Gastrocnemius medialis (tissue), 4 donors: ENCODE measurements at regions not wholly inside any gene's neighbourhood (a gene's known extent, or its start where the extent isn't known, plus 50 kb on each side); places are given as distances from the start of the nearest gene placed in this dataset.

Experiments used
- ATAC-seq, 2 donors: fragments of 150-250 bp; one replicate each; pipeline ENCODE4 v1.9.1; 2016
- DNase-seq, 2 donors: peaks; one replicate each; pipeline ENCODE4 v3.0.0-alpha.2; 2019
- H3K27ac ChIP-seq, 4 donors: fragments of 200-600 bp; sonication (generic); 1 replicate in 1 of 4; 2 replicates in 3 of 4; pipeline ENCODE4 v1.5.1; 2016 to 2018; ENCODE audit warnings: mild to moderate bottlenecking in 2 of 4, moderate library complexity in 1 of 4
- H3K27me3 ChIP-seq, 3 donors: fragments of 200-600 bp; sonication (generic) in 2 of 3; 1 replicate in 1 of 3; 2 replicates in 2 of 3; pipeline versions ENCODE4 v1.5.1 to v1.6.0; 2016 to 2019; ENCODE audit warnings: mild to moderate bottlenecking in 1 of 3, moderate library complexity in 1 of 3
- H3K36me3 ChIP-seq, 2 donors: fragments of 200-600 bp; sonication (generic) in 1 of 2; one replicate each; pipeline ENCODE4 v1.5.1; 2017 to 2018
- H3K4me1 ChIP-seq, 2 donors: fragments of 200-600 bp; sonication (generic) in 1 of 2; one replicate each; pipeline ENCODE4 v1.5.1; 2016 to 2017; ENCODE audit warnings: mild to moderate bottlenecking in 2 of 2
- H3K4me3 ChIP-seq, 4 donors: fragments of 200-600 bp; sonication (generic) in 3 of 4; 1 replicate in 1 of 4; 2 replicates in 3 of 4; pipeline ENCODE4 v1.5.1; 2016 to 2019; ENCODE audit warnings: mild to moderate bottlenecking in 2 of 4
- H3K9me3 ChIP-seq, 3 donors: fragments of 200-600 bp; sonication (generic) in 2 of 3; 1 replicate in 1 of 3; 2 replicates in 2 of 3; pipeline ENCODE4 v1.5.1; 2016 to 2019
- POLR2A ChIP-seq, 2 donors: fragments of 450-650 bp; IDR thresholded peaks; one replicate each; pipeline ENCODE4 v1.6.1; 2017; ENCODE audit warnings: antibody characterized with exemption in 2 of 2, mild to moderate bottlenecking in 2 of 2, moderate library complexity in 2 of 2
- in situ Hi-C, 4 donors: fragments of 200-750 bp; cut with MboI; loops; one replicate each; pipeline versions ENCODE4 v1.15.0 to v1.8.0; 2017; ENCODE audit warnings: low sequenced_read_pairs in 4 of 4
- intact Hi-C: fragments of 100-400 bp; cut with DNase I; formaldehyde crosslinking; loops from one replicate; pipeline ENCODE4 v1.15.1; 2023; ENCODE audit warnings: low total_unique reads
- TF ChIP-seq, protein P1 (sequence below), 5 experiments: fragments of 450-650 bp in 3 of 5; fragments of 200-600 bp in 2 of 5; sonication (generic) in 2 of 5; IDR thresholded peaks in 4 of 5; conservative IDR thresholded peaks in 1 of 5; 1 replicate in 4 of 5; 2 replicates in 1 of 5; pipeline ENCODE4 v1.5.1; 2016 to 2019; ENCODE audit warnings: antibody characterized with exemption in 5 of 5, mild to moderate bottlenecking in 3 of 5, moderate library complexity in 3 of 5

DNA sequence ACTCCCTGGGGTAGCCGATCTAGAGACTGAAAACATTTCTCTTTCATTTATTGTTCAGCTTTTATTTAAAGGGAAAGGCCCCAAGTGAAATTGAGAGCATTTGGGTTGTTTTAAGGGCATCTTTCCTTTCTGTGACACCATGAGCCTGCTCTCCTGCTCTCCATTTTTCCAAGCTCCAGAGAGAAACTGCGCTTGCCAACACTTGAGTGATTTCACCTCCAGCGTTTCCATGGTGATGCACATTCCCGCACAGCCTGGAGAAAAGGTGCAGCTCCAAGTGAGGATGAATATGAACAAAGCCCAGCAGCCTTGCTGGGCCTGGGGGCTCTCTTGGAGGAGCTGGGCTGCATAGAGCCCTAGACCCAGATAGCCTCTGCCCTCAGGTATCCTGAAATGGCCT lies 159.2 kb upstream of the PPP2R3A start:
- TF ChIP-seq POLR2A (IDR thresholded peaks at IDR 0.05), result no peak
- TF ChIP-seq, protein P1, sequence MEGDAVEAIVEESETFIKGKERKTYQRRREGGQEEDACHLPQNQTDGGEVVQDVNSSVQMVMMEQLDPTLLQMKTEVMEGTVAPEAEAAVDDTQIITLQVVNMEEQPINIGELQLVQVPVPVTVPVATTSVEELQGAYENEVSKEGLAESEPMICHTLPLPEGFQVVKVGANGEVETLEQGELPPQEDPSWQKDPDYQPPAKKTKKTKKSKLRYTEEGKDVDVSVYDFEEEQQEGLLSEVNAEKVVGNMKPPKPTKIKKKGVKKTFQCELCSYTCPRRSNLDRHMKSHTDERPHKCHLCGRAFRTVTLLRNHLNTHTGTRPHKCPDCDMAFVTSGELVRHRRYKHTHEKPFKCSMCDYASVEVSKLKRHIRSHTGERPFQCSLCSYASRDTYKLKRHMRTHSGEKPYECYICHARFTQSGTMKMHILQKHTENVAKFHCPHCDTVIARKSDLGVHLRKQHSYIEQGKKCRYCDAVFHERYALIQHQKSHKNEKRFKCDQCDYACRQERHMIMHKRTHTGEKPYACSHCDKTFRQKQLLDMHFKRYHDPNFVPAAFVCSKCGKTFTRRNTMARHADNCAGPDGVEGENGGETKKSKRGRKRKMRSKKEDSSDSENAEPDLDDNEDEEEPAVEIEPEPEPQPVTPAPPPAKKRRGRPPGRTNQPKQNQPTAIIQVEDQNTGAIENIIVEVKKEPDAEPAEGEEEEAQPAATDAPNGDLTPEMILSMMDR (IDR thresholded peaks at IDR 0.05 in 4 of 5, conservative IDR thresholded peaks at IDR 0.05 in 1 of 5), result no peak
- H3K27me3 ChIP-seq, result no peaks in the 10 kb centered on the region
- no peak overlapping the region for H3K4me3 ChIP-seq
- no peak overlapping the region for H3K27ac ChIP-seq
- DNase-seq, result no peak
- no peak for ATAC-seq
- H3K9me3 ChIP-seq, result no peaks in the 10 kb centered on the region
- intact Hi-C loops, result no loop called here
- in situ Hi-C loops, result no loop called here
- H3K4me1 ChIP-seq, result no peaks in the 10 kb centered on the region
- no peaks in the 10 kb centered on the region for H3K36me3 ChIP-seq

DNA sequence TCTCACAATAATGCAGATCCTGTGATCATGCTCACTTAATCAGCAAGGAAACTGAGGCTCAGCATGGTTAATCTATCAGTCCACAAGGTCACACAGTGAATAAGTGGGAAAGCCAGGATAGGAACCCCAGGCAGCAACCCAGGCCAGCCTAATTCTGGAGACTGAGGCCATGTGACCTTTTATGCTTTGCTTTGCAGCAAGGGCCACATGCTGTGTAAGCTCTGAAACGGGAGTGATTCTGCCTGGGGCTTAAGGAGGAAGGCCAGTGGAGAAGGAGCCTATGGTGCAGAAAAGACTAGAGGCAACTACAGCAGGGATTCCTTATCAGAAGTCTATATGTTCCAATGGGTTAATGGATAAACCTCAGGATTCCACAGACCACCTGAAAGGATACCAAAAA lies 157.6 kb upstream of the PPP2R3A start:
- in situ Hi-C loops, result no loop called here
- Histone ChIP-seq H3K27ac (no peak overlapping the region), H3K27me3 (no peaks in the 10 kb centered on the region), H3K4me3 (no peak overlapping the region), H3K9me3 (no peaks in the 10 kb centered on the region), H3K36me3 (no peaks in the 10 kb centered on the region), H3K4me1 (no peaks in the 10 kb centered on the region)
- TF ChIP-seq POLR2A (IDR thresholded peaks at IDR 0.05), result no peak
- intact Hi-C loops, result no loop called here
- DNase-seq (no peak), ATAC-seq (no peak)

DNA sequence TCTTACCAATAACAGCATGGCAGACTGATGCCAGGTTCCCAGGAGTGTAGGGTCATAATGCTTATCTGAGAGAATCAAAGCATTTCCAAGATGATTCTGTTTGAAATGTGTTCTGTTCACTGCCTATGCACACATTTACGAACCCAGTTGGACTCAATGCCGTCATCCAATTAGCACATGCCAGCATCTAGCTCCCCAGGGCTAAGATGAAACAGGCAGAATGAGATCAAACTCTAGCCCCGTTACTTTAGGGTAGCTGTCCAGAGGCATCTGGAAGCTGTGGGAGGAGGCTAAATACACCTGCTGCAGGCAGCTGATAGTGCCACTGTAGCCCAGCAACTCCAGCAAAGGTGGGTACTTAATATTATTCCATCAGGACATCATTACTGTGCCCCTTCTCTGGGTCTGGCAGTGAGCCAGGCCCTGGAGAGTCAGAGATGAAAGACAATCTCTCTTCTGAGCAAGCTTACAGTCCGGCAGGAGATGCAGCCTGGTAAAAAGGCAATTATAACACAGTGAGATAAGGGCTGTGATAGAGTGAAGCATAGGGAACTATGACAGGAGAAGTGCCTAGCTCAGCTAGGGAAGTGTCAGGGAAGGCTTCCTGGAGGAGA lies 156.4 kb upstream of the PPP2R3A start:
- DNase-seq (no peak), ATAC-seq (no peak)
- no peaks in the 10 kb centered on the region for H3K9me3 ChIP-seq
- no peaks in the 10 kb centered on the region for H3K27me3 ChIP-seq
- H3K4me3 ChIP-seq, result no peak overlapping the region
- no peaks in the 10 kb centered on the region for H3K4me1 ChIP-seq
- TF ChIP-seq, protein P1 (IDR thresholded peaks at IDR 0.05 in 4 of 5, conservative IDR thresholded peaks at IDR 0.05 in 1 of 5), result no peak
- TF ChIP-seq POLR2A (IDR thresholded peaks at IDR 0.05), result no peak
- no peaks in the 10 kb centered on the region for H3K36me3 ChIP-seq
- intact Hi-C loops, result no loop called here
- H3K27ac ChIP-seq, result no peak overlapping the region
- in situ Hi-C loops, result no loop called here

DNA sequence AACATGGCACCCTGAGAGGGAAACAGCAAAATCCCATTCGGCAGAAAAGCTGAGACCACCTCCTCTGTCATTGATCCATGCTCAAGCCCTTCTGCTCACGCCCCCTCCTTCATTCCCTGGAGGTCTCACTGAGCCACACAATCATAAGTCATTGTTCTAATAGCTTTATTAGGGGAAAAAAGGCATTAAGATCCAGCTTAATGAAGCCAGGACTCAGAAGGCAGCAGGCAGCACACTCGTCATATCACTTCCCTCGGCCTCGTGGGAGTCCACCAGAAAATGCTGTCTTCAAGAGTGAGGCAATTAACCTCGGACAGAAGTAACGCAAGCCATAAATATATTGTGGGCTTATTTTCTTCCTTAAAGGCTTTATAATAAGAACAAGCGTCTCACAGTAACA lies 153.9 kb upstream of the PPP2R3A start:
- in situ Hi-C loops (no loop called here), intact Hi-C loops (no loop called here)
- ATAC-seq, result no peak
- TF ChIP-seq POLR2A (IDR thresholded peaks at IDR 0.05), result no peak
- TF ChIP-seq, protein P1 (IDR thresholded peaks at IDR 0.05 in 4 of 5, conservative IDR thresholded peaks at IDR 0.05 in 1 of 5), result no peak
- Histone ChIP-seq H3K27ac (no peak overlapping the region), H3K27me3 (no peaks in the 10 kb centered on the region), H3K4me1 (no peaks in the 10 kb centered on the region), H3K36me3 (no peaks in the 10 kb centered on the region), H3K9me3 (no peaks in the 10 kb centered on the region), H3K4me3 (no peak overlapping the region)
- DNase-seq, result no peak

DNA sequence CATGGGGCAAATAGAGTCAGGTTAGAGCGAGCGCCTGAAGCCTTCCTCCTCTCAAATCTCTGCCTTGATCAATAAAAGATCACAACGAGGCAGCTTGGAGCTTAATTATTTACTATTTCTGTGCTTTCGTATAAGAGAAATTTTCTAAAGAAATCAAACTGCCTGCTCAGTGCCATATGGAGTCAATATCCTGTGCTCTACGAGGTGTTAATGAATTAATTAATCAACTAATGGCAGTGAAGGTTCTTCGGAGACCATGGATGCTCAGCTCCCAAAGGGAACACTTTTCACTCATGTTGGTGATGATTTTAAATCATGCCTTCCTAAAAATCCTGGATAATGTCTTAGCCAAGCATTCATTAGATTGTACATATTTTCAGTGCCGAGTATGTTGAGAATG lies 153.5 kb upstream of the PPP2R3A start:
- no peaks in the 10 kb centered on the region for H3K9me3 ChIP-seq
- H3K4me1 ChIP-seq, result no peaks in the 10 kb centered on the region
- H3K4me3 ChIP-seq, result no peak overlapping the region
- no peak overlapping the region for H3K27ac ChIP-seq
- no peaks in the 10 kb centered on the region for H3K36me3 ChIP-seq
- ATAC-seq (no peak), DNase-seq (no peak)
- in situ Hi-C loops, result no loop called here
- H3K27me3 ChIP-seq, result no peaks in the 10 kb centered on the region
- TF ChIP-seq, protein P1 (IDR thresholded peaks at IDR 0.05 in 4 of 5, conservative IDR thresholded peaks at IDR 0.05 in 1 of 5), result no peak
- TF ChIP-seq POLR2A (IDR thresholded peaks at IDR 0.05), result no peak
- intact Hi-C loops, result no loop called here
